ENCODE measurements at regions not wholly inside any gene's neighbourhood (a gene's known extent, or its start where the extent isn't known, plus 50 kb on each side); places are given as distances from the start of the nearest gene placed in this dataset.
"Not testable (repeated sequence)": the region's sequence is repeated elsewhere in the genome, so short reads cannot be mapped to it uniquely, and the experiment has no call there.

DNA sequence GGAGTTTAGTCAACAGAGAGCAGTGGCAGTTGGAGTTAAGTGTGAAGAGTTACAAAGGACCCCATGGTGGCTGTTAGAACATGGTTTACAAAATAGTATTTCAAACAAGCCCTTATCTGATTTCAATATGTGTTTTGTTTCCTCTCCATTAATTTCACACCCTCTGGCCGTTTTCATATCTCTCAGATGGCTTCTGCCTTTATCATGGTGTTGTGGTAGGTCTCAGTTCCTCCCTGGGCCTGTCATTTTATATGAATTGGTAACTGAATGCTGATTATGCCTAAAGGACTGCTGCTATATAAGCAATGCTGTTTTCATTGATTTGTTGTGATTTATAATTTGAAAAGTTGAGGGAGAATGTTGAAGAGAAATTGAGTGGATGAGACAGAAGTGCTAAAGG, 686.7 kb downstream of the NYAP2 start:
- DNase-seq (ENCODE audit: low spot score) = no peak

DNA sequence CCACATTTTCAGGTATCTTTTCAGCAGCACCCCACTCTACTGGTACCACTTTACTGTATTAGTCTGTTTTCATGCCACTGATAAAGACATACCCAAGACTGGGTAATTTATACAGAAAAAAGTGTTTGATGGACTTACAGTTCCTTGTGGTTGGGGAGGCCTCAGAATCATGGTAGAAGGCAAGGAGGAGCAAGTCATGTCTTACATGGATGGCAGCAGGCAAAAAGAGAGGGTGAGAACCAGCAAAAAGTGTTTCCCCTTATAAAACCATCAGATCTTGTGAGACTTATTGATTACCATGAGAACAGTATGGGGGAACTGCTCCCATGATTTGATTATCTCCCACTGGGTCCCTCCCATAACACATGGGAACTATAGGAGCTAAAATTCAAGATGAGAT, 685.9 kb downstream of the NYAP2 start:
- not testable (repeated sequence) for DNase-seq (ENCODE audit: low spot score)

DNA sequence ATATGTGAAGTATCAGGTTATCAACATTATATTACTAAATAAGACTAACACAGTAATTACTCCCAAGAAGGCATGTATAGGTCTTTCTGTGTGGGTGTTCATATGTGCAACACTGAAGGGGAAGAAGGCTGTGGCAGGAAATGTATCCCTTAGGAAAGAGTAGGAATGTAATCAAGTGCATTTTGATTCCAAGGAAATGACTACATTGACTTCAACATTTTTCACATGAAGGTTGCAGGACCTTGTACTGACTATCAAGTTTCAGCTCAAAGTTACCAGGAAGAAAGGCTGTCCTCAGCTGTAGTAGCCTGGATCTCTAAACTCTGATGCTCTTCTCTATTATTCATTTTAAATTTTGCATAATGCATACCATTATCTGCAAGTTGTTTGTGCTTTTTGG, 680.8 kb downstream of the NYAP2 start:
- DNase-seq (ENCODE audit: low spot score) = peak; percentile 27

DNA sequence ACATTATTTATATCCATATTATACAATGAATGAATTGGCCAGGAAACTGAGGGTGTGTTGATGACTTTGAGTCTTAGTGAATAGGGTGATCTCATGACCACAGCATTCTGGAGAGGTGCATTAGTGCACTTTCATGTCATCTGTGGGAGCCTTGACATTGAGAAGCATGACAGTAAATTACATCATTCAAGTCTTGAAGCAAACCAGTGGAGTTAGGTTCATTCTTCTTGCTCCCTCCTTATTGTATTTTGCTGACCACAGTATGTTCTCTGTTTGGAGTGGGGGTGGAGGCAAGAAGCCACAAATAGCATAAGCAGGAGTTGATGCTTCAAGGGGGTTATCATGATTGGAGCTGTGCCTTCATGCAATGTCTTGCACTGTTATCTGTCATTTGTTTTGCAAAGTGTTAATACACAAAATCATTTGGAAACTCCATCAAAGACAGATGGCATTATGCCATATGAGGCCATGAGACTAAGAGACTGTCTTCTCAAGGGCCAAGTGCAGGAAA, 680.2 kb downstream of the NYAP2 start:
- DNase-seq (ENCODE audit: low spot score) = peak; percentile 78

DNA sequence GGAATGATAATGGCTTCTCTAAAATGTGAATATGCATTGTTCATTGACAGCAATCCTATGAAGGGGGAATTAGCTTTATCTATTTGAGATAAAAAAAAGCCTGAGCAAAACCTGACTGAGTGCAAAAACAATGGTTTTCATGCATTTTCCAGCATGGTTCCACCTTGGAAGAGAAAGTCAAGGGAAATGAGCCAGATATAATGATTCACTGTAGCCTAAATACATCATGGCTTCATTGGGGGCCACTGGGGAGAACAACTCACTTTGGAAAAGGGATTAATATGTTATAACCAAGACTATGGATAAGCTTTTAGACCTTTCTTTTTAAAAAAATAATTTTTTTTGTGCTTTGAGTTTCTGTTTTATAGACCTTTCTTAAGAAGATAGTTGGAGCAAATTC, 679.7 kb downstream of the NYAP2 start:
- no peak for DNase-seq (ENCODE audit: low spot score)

GRCh38 chr2:226078666-226079065, 679.2 kb downstream of the NYAP2 start:
- DNase-seq (ENCODE audit: low spot score) = no peak

GRCh38 chr2:226077841-226078240, 678.3 kb downstream of the NYAP2 start:
- no peak for DNase-seq (ENCODE audit: low spot score)

DNA sequence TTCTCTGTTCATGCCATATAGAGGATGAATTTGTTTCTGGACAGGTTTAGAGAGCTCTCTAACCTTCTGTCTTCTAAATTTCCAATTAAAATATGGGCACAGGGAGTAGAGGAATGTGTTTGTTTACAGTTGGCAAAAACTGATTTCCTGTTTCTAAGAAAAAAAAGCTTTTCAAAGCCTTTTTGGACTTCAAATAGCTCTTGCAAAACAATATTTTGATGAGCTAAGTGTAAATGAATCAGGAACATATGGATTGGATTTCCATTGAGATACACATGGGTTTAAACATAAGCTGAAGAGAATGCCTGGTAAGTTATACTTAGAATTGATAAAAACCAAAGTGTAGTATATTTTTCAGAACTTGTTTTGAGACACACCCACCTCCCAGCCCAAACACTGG, 677.5 kb downstream of the NYAP2 start:
- DNase-seq (ENCODE audit: low spot score) = no peak

DNA sequence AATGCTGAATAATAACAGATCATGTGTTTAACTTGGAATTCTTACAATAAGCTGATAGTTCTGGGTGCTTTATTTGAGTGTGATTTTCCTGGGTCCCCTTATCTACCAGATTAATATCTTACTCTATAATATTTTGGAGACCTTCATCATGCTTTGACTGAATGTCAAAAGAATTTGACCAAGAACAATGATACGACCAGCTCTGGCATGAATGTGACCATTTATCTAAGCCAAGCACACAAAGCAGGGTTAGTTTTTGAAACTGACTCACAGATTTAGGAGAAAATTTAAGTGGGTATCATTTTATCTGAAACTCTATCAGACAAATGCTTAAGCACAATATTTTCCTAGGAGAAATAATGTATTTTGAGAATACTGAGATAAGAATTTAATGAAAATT, 677.0 kb downstream of the NYAP2 start:
- no peak for DNase-seq (ENCODE audit: low spot score)

GRCh38 chr2:226074391-226074790, 674.9 kb downstream of the NYAP2 start:
- DNase-seq (ENCODE audit: low spot score) = no peak

GRCh38 chr2:226073496-226074160, 674.1 kb downstream of the NYAP2 start:
- DNase-seq (ENCODE audit: low spot score) = no peak

DNA sequence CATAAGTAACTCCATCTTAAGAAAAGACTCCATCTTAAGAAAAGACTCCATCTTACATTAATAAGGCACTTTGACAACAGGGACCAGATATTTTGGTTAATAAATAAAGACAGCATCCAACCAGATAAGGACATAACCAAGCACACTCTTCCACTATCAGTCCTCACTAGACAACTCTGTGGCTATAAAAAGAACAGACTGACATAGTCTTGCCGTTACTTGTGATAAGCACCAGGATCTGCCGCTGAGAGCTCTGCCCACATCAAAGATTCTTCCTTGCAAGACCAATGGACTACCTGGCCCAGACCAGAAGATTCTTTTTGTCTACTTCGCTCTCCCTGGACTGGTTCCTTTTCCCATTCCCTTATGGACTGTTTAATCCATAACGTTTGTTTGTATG, 667.4 kb downstream of the NYAP2 start:
- DNase-seq (ENCODE audit: low spot score) = no peak

DNA sequence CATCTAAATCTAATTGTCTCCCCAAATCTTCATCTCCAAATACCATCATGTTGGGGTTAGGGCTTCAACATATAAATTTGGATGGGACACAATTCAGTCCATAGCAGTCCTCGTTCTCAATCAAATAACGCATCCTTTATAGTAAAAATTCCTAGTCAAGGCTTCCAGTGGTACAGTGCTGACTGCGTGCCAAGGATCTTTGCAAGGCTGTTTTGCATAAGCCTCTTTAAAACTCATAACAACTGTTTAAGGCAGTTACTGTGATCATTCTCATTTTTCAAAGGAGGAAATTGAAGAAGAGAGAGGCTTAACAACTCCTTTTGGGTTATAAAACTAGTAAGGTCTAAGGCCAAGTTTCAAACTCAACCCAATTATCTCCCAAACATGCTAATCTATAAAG, 666.9 kb downstream of the NYAP2 start:
- no peak for DNase-seq (ENCODE audit: low spot score)

- no peak for DNase-seq (ENCODE audit: low spot score)
Measured at GRCh38 chr2:226064932-226065570, 665.5 kb downstream of the NYAP2 start.

GRCh38 chr2:226063704-226064440, 664.4 kb downstream of the NYAP2 start:
- no peak for DNase-seq (ENCODE audit: low spot score)

- no peak for DNase-seq (ENCODE audit: low spot score)
Measured at GRCh38 chr2:226059961-226060627, 660.6 kb downstream of the NYAP2 start.

GRCh38 chr2:226057914-226058313, 658.4 kb downstream of the NYAP2 start:
- no peak for DNase-seq (ENCODE audit: low spot score)

DNA sequence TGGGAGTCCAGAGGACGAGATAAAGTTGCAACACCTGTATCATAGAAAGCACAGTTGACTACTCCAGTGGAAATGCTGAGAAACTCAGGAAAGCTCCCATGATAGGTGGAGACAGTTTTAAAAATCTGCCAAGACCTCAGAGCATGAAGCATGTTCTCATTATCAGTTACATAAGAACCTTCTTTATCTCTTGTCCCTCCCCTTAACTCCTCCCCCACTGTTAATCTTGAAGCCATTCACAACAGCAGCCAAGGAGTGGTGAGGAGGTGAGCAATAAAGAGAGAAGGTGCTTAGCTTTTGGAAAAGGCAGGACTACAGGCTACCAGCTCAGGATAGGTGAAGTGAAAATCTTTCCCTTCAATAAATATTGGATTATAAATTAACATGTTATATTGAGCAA, 657.9 kb downstream of the NYAP2 start:
- no peak for DNase-seq (ENCODE audit: low spot score)

GRCh38 chr2:226052772-226053416, 653.4 kb downstream of the NYAP2 start:
- no peak for DNase-seq (ENCODE audit: low spot score)

DNA sequence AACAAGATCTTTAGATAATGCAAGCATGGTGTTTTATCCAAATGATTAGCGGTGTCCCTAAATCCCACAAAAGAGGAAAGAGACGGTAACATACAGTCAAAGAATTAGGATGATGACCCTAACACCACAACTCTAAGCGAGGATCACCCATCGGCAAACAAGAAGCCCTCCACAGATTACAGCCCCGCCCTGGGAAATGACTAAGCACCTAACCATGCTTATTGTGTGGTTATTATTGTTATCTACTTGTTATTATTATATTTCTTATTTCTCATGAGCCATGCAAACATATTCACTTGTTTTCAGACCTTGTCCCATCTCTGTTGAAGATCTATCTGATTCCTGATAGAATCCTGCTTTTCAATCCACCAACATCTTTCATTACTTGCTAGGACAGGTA, 651.3 kb downstream of the NYAP2 start:
- DNase-seq (ENCODE audit: low spot score) = no peak

DNA sequence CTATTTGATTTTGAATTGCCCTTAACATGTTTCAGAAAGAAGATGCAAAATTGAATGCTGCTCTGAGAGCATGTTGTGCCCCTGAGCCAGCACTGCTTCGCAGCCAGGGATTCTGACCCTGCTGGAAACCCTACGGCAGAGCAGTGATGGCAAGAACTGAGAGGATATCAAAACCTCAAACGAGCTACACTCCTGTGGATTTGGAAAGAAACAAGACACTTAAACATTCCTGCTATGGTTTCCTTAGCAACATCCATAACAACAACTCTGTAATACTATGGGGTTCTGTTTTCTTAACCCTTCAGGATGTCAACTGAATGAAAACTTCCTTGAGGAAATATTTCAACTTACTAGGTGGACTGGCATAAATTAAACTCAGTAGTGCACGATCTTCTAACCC, 649.1 kb downstream of the NYAP2 start:
- peak; percentile 48 for DNase-seq (ENCODE audit: low spot score)

- no peak for DNase-seq (ENCODE audit: low spot score)
Measured at GRCh38 chr2:226045080-226045479, 645.6 kb downstream of the NYAP2 start.

Data from H4 (cell line).